WI38 (cell line): ENCODE measurements at regions not wholly inside any gene's neighbourhood (a gene's known extent, or its start where the extent isn't known, plus 50 kb on each side); places are given as distances from the start of the nearest gene placed in this dataset.

ENCODE experiments used
- H3K4me3 ChIP-seq: 2 replicates; pipeline ENCODE4 v1.5.1; 2011; ENCODE audit warnings: low read depth, mild to moderate bottlenecking, control low read depth, low read length
- TF ChIP-seq, protein P1 (sequence below): IDR thresholded peaks from 2 replicates; pipeline ENCODE4 v1.5.1; 2012; ENCODE audit warnings: low read depth, mild to moderate bottlenecking, control low read depth, low read length

DNA sequence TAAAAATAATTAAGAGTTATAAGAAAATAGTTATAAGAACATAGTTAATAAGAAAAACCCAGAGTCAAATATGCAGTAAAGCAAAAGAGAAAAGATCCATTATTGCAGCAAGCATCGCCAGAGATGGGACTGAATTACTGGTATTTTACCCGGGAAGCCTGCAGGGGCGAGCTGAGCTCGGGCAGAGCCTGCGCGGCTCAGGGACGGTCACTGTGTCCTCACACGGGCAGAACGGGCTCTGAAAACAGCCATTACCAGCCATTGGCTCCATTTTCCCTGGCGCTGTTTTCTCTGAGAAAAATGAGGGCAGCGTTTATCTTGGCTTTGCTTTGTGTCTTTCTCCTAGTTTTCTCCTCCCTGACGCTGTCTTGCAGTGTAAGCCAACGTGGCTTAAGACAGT lies 95.3 kb upstream of the ALKAL2 start:
- TF ChIP-seq, protein P1, sequence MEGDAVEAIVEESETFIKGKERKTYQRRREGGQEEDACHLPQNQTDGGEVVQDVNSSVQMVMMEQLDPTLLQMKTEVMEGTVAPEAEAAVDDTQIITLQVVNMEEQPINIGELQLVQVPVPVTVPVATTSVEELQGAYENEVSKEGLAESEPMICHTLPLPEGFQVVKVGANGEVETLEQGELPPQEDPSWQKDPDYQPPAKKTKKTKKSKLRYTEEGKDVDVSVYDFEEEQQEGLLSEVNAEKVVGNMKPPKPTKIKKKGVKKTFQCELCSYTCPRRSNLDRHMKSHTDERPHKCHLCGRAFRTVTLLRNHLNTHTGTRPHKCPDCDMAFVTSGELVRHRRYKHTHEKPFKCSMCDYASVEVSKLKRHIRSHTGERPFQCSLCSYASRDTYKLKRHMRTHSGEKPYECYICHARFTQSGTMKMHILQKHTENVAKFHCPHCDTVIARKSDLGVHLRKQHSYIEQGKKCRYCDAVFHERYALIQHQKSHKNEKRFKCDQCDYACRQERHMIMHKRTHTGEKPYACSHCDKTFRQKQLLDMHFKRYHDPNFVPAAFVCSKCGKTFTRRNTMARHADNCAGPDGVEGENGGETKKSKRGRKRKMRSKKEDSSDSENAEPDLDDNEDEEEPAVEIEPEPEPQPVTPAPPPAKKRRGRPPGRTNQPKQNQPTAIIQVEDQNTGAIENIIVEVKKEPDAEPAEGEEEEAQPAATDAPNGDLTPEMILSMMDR = no peak
- no peak overlapping the region for H3K4me3 ChIP-seq

DNA sequence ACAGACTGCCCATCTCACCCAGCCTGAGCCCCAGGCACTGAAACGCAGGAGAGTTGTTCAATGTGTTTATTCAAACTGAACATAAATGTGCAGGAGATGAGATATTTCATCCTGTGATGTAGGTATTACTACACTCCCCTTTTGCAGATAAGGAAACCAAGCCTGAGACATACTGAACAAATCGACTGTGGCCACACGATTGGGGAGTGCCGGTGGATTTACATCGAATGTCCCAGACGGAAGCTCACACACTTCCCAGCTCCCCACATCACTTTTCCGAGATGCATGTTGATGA lies 94.8 kb upstream of the ALKAL2 start:
- TF ChIP-seq, protein P1 = no peak
- no peak overlapping the region for H3K4me3 ChIP-seq

DNA sequence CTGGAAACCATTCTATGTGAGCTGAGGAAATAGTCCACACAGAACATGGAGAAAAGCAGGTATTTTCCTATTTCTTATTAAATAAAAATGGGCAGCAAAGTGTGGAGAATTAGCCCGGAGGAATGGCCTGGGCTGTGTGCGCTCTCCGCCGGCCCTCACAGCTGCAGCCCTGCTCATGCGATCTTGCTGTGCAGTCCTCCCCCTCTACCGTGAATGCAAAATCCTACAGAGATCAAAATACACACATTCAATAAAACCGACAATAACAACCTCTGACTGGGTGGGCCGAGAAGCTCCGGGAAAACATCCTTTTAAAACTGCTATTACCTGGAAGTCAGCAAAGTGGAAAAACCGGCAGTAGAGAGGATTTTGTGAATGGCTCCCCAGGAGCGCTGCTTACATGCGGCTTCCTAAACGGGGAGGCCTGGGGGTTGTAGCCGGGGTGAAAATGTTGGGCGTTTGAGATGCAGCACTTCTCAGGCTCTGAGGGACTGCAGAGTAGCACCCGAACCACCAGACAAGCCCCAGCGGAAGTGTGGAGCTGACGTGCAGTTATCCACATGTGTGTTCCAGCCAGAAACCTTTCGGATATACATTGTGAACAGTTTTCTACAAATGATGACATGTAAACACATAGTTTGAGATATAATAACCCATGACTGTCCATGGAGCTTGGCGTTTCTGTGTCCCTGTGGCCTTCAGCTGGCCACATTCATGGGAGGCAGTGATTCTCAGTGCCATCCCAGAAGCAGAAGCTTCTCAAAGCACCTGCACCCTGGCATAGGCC lies 94.2 kb upstream of the ALKAL2 start:
- TF ChIP-seq, protein P1 = no peak
- H3K4me3 ChIP-seq = no peak overlapping the region

DNA sequence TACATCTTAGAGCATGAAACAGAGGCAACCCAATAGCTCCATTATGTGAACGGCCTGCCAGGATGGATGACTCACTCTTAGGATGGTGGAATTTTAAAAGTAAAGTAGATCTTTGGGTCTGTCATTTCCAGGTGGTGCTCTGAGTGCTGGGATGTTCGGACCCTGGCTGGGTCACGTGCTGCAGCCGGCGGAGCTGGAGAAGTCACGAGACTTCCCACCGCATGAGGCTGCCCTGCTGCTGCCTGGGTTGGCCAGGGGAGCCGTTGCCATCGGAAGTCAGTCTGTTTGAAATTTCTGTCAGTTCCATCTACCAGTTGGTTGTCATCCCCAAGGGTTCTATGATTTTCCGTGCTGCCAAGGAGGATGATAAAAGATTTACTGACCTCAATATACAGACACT lies 93.3 kb upstream of the ALKAL2 start:
- TF ChIP-seq, protein P1 = no peak
- H3K4me3 ChIP-seq = no peak overlapping the region

DNA sequence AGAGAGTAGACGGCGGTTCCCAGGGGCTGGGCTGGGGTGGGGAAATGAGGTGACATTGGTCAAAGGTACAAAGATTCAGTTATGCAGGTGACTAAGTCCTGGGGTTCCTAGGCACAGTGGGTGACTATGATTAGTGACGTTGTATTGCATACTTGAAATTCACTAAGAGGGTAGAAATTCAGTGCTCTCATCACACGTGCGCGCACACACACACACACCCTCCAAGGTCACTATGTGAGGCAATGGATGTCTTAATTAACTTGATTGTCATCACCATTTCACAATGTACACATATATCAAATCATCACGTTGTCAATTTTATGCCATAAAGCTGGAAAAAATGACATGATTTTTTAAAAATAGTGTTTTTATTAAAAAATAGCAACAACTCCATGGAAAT lies 92.9 kb upstream of the ALKAL2 start:
- no peak overlapping the region for H3K4me3 ChIP-seq
- TF ChIP-seq, protein P1 = no peak

DNA sequence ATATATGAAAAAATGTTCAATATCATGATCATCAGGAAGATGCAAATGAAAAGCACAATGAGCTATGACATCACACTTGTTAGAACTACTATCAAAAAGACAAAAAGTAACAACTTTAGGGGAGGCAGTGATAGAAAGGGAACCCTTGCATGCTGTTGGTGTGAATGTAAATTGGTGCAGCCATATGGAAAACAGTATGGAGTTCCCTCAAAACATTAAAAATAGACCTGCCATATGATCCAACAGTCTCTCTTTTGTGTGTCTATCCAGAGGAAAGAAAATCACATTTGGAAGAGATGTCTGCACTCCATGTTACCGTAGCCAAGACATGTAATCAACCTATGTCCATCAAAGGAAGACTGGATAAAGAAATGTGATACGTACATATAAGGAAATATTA lies 92.3 kb upstream of the ALKAL2 start:
- TF ChIP-seq, protein P1 = no peak
- H3K4me3 ChIP-seq = no peak overlapping the region

DNA sequence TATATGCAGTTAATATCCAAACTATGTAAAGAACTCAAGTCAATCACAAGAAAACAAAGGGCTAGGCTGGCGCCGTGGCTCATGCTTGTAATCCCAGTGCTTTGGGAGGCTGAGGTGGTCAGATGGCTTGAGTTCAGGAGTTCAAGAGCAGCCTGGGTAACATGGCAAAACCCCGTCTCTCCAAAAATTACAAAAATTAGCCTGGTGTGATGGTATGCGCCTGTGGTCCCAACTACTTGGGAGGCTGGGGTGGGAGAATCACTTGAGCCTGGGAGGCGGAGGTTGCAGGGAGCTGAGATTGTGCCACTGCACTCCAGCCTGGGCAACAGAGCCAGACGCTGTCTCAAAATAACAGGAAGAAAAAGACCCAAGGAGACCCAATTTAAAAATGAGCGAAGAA lies 91.9 kb upstream of the ALKAL2 start:
- no peak overlapping the region for H3K4me3 ChIP-seq
- TF ChIP-seq, protein P1 = no peak
